ENCODE measurements at regions not wholly inside any gene's neighbourhood (a gene's known extent, or its start where the extent isn't known, plus 50 kb on each side); places are given as distances from the start of the nearest gene placed in this dataset.

- TF ChIP-seq CTCF (conservative IDR thresholded peaks at IDR 0.05; ENCODE audit: low read depth in 2 of 2) = no peak
Measured at GRCh38 chr3:118436697-118437262, 597.9 kb downstream of the IGSF11 start (continued).

GRCh38 chr3:118445036-118445435 is 589.6 kb downstream of the IGSF11 start:
- Mint-ChIP-seq H3K4me1 (no peaks in the 10 kb centered on the region), H3K4me3 (no peak overlapping the region), H3K9me3 (no peaks in the 10 kb centered on the region; the same call in 2 of the 3 replicates), H3K36me3 (ENCODE audit: low read depth) (no peaks in the 10 kb centered on the region), H3K27me3 (ENCODE audit: insufficient read depth, low read depth, poor library complexity) (no peaks in the 10 kb centered on the region), H3K27ac (no peak overlapping the region)
- no peak overlapping the region for H2AFZ ChIP-seq
- DNase-seq (ENCODE audit: low spot score) (no peak), ATAC-seq (no peak)
- H3K9me2 ChIP-seq (ENCODE audit: insufficient read depth) = peaks cover 10% of the 10 kb centered on the region
- no peaks in the 10 kb centered on the region for H3F3A ChIP-seq (replicated peaks; ENCODE audit: low read depth)
- H3K36me3 ChIP-seq (ENCODE audit: insufficient read depth) = no peaks in the 10 kb centered on the region; the same call in 1 of the 2 replicates
- no peaks in the 10 kb centered on the region for H3K79me2 ChIP-seq (replicated peaks; ENCODE audit: insufficient read depth)
- no peaks in the 10 kb centered on the region for H3K27me3 ChIP-seq (ENCODE audit: insufficient read depth)
- H4K20me1 ChIP-seq (replicated peaks; ENCODE audit: insufficient read depth) = no peaks in the 10 kb centered on the region
- no peaks in the 10 kb centered on the region; the same call in 1 of the 2 replicates for H3K4me1 ChIP-seq (ENCODE audit: insufficient read depth)
- H3K27ac ChIP-seq (ENCODE audit: low read depth) = no peak overlapping the region
- no peak overlapping the region for H3K4me3 ChIP-seq
- no peak overlapping the region for H3K4me2 ChIP-seq
- TF ChIP-seq, protein P1, sequence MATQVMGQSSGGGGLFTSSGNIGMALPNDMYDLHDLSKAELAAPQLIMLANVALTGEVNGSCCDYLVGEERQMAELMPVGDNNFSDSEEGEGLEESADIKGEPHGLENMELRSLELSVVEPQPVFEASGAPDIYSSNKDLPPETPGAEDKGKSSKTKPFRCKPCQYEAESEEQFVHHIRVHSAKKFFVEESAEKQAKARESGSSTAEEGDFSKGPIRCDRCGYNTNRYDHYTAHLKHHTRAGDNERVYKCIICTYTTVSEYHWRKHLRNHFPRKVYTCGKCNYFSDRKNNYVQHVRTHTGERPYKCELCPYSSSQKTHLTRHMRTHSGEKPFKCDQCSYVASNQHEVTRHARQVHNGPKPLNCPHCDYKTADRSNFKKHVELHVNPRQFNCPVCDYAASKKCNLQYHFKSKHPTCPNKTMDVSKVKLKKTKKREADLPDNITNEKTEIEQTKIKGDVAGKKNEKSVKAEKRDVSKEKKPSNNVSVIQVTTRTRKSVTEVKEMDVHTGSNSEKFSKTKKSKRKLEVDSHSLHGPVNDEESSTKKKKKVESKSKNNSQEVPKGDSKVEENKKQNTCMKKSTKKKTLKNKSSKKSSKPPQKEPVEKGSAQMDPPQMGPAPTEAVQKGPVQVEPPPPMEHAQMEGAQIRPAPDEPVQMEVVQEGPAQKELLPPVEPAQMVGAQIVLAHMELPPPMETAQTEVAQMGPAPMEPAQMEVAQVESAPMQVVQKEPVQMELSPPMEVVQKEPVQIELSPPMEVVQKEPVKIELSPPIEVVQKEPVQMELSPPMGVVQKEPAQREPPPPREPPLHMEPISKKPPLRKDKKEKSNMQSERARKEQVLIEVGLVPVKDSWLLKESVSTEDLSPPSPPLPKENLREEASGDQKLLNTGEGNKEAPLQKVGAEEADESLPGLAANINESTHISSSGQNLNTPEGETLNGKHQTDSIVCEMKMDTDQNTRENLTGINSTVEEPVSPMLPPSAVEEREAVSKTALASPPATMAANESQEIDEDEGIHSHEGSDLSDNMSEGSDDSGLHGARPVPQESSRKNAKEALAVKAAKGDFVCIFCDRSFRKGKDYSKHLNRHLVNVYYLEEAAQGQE (IDR thresholded peaks at IDR 0.05; ENCODE audit: unreplicated experiment) = no peak
- TF ChIP-seq POLR2AphosphoS5 (IDR thresholded peaks at IDR 0.05; ENCODE audit: low read depth) (no peak), EZH2 (IDR thresholded peaks at IDR 0.05; ENCODE audit: low read depth, unreplicated experiment) (no peak), ZNF114 (CRISPR knock-in tag; IDR thresholded peaks at IDR 0.05) (no peak), EZH2phosphoT487 (IDR thresholded peaks at IDR 0.05; ENCODE audit: unreplicated experiment) (no peak), JUNB (IDR thresholded peaks at IDR 0.05; ENCODE audit: unreplicated experiment) (no peak), ZNF331 (CRISPR knock-in tag; IDR thresholded peaks at IDR 0.05; ENCODE audit: low read depth) (no peak), CTCF (conservative IDR thresholded peaks at IDR 0.05; ENCODE audit: low read depth in 2 of 2) (no peak), STAT1 (IDR thresholded peaks at IDR 0.05; ENCODE audit: unreplicated experiment) (no peak), CREB1 (CRISPR knock-in tag; IDR thresholded peaks at IDR 0.05; ENCODE audit: low read depth) (no peak)
- TF ChIP-seq, protein P2, sequence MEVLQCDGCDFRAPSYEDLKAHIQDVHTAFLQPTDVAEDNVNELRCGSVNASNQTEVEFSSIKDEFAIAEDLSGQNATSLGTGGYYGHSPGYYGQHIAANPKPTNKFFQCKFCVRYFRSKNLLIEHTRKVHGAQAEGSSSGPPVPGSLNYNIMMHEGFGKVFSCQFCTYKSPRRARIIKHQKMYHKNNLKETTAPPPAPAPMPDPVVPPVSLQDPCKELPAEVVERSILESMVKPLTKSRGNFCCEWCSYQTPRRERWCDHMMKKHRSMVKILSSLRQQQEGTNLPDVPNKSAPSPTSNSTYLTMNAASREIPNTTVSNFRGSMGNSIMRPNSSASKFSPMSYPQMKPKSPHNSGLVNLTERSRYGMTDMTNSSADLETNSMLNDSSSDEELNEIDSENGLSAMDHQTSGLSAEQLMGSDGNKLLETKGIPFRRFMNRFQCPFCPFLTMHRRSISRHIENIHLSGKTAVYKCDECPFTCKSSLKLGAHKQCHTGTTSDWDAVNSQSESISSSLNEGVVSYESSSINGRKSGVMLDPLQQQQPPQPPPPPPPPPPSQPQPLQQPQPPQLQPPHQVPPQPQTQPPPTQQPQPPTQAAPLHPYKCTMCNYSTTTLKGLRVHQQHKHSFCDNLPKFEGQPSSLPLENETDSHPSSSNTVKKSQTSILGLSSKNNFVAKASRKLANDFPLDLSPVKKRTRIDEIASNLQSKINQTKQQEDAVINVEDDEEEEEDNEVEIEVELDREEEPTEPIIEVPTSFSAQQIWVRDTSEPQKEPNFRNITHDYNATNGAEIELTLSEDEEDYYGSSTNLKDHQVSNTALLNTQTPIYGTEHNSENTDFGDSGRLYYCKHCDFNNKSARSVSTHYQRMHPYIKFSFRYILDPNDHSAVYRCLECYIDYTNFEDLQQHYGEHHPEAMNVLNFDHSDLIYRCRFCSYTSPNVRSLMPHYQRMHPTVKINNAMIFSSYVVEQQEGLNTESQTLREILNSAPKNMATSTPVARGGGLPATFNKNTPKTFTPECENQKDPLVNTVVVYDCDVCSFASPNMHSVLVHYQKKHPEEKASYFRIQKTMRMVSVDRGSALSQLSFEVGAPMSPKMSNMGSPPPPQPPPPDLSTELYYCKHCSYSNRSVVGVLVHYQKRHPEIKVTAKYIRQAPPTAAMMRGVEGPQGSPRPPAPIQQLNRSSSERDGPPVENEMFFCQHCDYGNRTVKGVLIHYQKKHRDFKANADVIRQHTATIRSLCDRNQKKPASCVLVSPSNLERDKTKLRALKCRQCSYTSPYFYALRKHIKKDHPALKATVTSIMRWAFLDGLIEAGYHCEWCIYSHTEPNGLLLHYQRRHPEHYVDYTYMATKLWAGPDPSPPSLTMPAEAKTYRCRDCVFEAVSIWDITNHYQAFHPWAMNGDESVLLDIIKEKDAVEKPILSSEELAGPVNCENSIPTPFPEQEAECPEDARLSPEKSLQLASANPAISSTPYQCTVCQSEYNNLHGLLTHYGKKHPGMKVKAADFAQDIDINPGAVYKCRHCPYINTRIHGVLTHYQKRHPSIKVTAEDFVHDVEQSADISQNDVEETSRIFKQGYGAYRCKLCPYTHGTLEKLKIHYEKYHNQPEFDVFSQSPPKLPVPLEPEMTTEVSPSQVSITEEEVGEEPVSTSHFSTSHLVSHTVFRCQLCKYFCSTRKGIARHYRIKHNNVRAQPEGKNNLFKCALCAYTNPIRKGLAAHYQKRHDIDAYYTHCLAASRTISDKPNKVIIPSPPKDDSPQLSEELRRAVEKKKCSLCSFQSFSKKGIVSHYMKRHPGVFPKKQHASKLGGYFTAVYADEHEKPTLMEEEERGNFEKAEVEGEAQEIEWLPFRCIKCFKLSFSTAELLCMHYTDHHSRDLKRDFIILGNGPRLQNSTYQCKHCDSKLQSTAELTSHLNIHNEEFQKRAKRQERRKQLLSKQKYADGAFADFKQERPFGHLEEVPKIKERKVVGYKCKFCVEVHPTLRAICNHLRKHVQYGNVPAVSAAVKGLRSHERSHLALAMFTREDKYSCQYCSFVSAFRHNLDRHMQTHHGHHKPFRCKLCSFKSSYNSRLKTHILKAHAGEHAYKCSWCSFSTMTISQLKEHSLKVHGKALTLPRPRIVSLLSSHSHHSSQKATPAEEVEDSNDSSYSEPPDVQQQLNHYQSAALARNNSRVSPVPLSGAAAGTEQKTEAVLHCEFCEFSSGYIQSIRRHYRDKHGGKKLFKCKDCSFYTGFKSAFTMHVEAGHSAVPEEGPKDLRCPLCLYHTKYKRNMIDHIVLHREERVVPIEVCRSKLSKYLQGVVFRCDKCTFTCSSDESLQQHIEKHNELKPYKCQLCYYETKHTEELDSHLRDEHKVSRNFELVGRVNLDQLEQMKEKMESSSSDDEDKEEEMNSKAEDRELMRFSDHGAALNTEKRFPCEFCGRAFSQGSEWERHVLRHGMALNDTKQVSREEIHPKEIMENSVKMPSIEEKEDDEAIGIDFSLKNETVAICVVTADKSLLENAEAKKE (CRISPR knock-in tag; IDR thresholded peaks at IDR 0.05) = no peak

Data from GM23338 (cell line).